ENCODE measurements at regions not wholly inside any gene's neighbourhood (a gene's known extent, or its start where the extent isn't known, plus 50 kb on each side); places are given as distances from the start of the nearest gene placed in this dataset.
A peak's percentile ranks its signal among the peaks of the same experiment; 100 is the strongest.
"Not testable (repeated sequence)": the region's sequence is repeated elsewhere in the genome, so short reads cannot be mapped to it uniquely, and the experiment has no call there.

DNA sequence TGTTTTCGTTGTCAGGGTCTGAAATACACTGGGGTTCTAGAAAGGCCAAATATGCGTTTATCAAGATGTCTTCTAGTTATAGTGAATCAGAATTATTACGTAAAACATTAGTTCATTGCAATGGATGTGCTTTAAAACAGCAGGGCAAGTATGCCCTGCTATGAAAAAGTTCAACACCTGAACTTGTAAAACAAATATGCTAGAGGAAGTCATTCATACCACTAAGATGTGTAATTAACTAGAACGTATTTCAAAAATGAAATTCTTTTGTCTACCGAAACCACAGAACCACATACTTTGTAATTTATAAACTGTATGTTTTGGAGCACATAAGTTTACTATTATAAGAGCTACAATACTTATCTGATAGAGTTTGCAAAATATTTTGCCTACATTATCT, 266.2 kb downstream of the KCTD12 start:
- DNase-seq (ENCODE audit: low read depth) = no peak

DNA sequence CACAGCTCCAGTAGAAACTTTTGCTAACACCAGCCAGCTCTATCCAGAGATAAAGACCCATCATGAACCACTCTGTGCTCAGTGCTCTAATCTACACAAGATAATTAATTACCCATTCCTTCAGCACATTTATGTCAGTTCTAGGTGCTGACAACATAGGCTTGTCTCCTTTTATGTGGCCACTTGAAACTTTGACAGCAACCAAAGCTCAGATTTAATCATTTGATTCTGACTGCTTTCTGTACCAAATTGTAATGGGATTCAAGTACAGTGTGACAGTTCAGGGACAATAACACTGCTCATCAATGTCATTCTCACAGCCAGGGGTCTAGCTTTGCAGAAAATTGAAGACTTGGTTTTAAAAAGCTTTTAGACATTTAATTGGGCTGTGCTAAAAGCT, 266.6 kb downstream of the KCTD12 start:
- no peak for DNase-seq (ENCODE audit: low read depth)

DNA sequence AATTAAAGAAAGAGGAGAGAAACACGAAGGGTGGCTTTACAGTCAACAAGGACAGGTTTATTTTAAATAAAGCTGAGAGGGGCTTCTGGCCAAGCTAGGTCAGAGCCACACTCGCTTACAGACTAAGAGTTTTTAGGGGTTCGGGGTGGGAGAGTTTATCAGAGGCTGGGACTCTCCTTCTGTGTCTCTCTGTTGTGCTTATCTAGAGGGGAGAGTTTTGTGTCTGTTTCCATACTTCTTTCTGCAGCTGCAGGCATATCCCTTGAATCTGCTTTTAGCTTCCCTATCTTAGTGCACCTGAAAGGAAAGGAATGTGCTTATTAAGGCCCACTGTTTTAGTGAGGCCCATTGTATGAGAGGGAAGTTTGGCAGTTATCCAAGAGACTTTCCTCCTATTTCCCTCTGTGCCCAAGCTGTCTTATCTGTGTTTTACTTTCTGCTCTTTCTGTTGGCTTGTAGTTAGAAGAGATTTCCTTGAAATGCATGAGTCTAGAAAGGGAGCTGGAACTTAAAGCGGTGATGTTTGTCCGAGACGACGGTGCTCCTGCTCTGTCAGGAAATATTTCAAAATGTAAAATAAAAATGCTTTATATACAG, 275.3 kb downstream of the KCTD12 start:
- DNase-seq (ENCODE audit: low read depth) = no peak

DNA sequence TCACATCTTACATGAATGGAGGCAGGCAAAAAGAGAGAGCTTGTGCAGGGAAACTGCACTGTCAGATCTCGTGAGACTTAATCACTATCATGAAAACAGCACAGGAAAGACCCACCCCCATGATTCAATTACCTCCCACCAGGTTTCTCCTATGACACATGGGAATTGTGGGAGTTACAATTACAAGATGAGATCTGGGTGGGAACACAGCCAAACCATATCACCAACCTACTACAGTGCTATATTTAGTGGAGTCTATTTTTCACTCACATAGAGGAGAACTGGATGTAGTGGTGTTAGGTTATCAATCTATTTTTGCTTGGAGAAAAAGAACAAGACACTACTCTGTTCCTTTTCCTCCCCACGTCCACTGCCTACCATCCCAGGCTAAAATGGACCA, 276.6 kb downstream of the KCTD12 start:
- no peak for DNase-seq (ENCODE audit: low read depth)

DNA sequence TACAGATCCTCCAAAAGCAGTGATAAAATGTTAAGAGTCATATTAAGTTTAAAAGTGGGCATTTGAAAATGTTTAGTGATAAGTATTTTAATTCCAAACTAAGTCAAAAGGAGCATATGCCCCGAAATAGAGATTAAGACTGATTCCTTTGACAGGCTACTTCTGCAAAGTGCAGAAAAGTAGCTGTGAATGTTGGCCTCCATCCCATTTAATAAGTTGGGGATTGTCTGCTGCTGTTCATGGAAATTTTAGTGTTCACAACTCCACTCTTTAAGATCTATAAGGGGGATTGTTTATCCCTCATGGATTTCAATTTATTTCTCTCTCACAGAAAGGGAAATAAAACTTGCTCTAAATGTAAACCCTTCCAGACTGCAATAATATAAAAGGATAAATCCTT, 278.3 kb downstream of the KCTD12 start:
- DNase-seq (ENCODE audit: low read depth) = no peak

DNA sequence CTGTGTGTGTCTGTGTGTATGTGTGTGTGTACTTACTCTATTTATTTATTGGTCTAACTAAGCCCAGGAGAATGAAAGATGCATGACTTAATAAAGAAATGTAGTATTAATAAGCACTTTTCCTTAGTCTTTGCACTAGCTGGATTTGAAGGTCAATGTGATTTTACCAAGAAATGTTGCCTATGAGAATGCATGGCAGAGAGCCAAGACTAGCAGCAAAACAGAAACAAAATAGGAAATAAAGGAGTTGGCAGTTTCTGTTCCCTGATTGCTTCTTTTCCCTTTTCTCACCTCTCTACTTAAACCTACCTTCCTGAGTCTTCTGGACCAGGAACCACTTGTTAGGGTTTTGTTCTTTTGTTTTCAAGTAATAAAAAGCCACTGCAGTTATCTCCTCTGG, 286.1 kb downstream of the KCTD12 start:
- DNase-seq (ENCODE audit: low read depth) = peak; percentile 7

DNA sequence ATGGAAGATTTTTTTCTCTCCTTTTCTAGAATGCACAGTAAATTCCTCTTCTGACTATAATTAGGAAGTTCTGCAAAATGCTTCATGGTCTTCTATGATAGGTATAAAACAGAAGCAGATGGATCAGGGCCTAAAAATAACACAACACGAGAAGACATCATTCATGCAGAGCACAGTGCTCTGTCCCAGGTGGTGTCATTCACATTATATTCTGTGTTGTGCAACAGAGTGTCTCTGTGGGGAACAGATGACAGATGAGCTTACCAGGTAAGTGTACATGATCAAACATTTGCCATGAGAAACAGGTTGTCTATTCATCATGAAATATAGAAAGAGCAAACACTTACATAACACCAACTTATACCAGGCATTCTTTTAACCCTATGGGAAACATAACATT, 288.3 kb downstream of the KCTD12 start:
- no peak for DNase-seq (ENCODE audit: low read depth)

DNA sequence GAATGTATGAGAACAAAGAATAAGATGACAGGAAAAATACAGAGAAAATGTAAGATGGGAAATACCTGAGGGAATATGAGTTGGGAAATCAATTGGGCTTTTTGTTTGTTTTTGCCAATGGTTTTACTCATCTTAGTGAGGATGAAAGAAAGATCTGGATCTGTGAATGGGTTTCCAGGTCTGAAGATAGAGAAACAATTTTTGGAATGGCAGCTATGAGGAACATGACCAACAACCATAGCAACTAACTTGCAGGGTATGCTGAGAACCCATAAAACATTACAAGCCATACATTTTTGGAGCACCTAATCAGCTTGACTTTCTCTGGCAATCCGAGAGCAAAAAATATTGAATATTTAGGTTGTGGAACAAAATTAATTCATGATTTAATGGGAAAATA, 290.0 kb downstream of the KCTD12 start:
- no peak for DNase-seq (ENCODE audit: low read depth)

DNA sequence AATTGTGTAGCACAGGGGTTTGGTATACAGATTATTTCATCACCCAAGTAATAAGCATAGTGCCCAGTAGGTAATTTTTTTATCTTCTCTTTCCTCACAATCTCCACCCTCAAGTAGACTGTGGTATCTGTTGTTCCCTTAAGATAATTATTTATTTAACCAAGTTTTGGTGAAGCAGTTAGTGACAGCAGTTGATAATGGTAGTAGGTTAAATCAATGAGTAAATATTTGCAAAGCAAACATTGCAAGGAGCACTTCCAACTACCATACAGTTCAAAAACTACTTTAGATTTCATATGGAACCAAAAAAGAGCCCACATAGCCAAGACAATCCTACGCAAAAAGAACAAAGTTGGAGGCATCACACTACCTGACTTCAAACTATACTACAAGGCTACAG, 291.8 kb downstream of the KCTD12 start:
- DNase-seq (ENCODE audit: low read depth) = no peak

DNA sequence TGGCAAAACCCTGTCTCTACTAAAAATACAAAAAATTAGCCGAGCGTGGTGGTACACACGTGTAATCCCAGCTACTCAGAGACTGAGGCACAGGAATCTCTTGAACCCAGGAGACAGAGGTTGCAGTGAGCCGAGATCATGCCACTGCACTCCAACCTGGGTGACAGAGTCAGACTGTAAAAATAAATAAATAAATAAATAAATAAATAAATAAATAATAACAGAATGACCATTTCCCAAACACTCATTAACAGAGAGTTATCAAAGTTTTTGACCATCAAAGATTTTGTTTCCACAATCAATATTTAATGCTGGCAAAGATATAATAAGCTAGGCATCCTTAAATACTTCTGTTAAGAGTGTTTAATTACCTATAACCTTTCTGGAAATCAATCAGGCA, 299.4 kb downstream of the KCTD12 start:
- DNase-seq (ENCODE audit: low read depth) = no peak

DNA sequence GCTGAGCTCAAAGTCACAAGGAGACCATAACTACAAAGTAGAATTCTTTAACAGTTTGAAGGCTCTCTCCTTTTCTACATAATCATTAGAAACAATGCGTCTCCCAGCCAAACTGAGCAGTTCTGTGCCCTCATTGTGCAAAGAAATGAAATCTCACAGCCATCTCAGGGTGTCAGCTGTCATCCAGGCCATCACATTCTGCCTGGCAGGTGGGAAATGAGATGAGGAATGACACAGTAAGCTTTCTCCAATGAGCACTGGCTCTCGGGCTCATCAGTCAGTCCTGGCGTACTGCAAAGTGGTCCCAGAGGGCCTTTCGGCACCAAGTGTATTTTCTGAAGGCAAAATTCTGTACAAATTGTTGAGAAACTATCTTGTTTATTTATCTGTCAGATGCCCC, 306.5 kb downstream of the KCTD12 start:
- no peak for DNase-seq (ENCODE audit: low read depth)

DNA sequence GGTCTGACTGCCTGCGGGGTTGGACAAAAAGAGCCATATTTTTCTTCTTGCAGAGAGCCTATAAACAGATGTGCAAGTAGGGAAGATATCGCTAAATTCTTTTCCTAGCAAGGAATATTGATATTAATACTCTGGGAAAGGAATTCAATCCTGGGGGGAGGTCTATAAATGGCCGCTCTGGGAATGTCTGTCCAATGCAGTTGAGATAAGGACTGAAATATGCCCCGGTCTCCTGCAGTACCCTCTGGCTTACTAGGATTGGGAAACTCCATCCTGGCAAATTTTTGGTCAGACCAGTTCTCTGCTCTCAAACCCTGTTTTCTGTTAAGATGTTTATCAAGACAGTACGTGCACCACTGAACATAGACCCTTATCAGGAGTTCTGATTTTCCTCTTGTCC, 310.6 kb downstream of the KCTD12 start:
- not testable (repeated sequence) for DNase-seq (ENCODE audit: low read depth)

DNA sequence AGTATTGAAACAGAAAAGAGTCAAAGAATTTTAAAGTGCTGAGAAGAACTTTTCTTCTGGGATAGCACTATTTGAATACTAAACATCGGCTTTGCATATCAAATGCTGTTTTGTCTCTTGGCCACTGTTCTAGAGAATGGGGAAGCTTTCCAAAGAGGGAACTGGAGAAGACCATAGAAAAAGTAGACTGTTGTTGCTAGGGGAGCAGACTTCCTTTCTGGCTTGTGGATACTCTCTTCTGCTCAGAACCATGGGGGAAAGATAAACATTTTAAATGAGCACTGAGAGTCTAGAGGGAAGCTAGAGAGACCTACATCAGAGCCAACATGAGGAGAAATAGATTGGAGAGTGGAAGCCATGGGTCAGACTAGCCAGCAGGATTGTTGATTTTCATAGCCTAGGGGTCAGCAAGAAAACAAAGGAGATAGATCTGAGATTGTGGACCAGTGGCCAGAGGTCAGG, 315.7 kb downstream of the KCTD12 start:
- no peak for DNase-seq (ENCODE audit: low read depth)

DNA sequence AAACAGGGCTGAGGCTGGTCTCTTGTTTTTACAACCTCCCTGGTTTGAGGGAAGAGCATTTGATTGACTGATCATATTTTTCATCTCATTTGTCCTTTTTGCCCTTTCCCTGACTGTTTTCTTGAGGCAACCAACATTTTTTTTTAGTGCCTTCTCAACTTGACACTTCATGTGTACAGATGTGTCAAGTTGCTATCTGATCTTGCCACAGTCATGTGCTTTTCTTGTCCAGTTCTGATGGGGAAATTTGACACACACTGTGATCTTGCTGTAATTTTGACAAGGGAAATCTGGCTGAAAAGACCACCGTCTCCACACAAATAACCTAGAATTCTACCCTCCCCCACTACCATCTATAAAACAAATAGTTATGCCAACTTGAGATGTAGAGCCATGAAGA, 329.6 kb downstream of the KCTD12 start:
- DNase-seq (ENCODE audit: low read depth) = no peak

DNA sequence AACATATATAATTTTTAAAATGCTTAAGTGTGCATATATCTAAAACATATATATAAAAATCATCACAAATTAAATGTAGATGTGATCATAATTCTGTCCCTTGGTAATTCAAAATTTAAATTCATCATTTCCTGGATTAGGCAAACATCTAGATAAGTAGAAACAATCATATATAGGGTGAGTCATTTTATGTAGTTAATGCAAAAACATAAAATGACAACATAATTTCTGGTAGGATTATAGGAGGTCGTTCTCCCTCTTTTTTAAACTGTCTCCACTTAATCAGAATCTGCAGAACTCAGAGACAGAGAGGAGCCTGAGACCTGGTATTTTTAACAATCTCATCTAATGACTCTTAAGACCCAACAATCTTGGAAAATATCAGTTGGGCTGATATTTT, 333.4 kb downstream of the KCTD12 start:
- no peak for DNase-seq (ENCODE audit: low read depth)

DNA sequence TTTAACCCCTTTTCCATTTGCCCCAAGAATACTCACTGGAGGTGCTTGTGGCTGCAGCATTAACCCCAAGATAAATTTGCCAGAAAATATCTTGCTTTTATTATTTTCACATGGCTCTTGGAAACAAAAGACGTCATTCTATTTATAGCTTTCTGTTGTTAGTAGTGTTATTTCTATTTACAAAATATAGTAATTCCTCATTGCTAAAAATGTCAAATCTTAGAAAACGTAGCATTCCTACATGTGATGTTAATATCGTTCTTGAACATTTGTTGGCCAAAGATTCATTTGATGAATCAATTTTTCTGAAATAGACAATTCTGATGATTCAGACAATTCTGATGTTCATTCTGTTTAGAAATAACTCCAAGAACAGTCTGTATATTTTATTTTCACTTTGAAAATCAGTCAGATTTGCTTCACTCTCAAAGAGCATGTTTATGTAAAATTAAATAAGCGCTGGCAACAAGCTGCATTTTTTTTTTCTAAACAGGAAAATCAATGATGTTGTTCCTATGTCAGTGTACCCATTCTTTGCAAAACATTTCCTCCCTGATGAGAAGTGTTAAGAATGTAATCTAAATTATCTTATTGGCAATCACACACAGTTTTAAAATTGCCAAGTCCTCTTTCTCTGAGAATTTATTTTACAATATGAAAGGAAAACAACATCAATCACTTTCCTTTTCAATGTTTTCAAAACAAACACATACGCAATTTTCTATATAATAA, 334.0 kb downstream of the KCTD12 start:
- peak; percentile 46 for DNase-seq (ENCODE audit: low read depth)

DNA sequence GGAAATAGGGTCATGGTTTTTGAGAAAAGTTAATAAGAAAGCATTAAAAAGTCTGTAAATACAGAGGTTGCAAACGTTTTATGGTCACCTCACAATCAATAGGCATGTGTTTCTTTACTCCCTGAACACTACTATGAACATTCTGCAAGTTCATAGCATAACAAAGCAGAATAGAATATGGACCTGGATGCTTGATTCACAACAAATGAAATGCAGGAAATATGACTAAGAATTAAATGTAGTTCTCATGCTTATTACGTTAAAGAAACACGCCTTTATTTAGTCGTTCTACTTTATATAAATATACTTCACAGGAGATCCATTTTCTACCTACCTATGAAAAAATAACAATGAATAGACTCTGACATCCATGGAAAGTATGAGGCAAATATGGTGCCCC, 344.0 kb downstream of the KCTD12 start:
- no peak for DNase-seq (ENCODE audit: low read depth)

DNA sequence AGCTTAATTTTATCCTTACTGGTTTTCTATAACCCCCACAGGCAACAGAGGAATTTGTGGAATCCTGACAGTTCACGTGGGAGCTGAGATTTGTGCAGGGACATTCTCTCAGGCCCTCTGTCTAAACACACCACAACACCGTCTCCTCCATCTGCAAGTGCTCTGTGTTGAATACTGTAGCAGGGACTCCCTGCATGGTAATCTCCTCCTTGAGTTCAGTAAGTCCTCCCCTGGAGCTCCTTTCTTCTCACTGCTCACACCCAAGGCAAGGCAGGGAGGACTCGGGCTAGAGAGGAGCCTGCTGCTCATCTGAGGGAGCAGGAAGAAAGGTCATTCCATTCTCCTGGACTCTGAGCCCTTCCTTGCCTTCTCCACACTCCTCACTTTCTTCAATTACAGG, 348.2 kb downstream of the KCTD12 start:
- DNase-seq (ENCODE audit: low read depth) = no peak

DNA sequence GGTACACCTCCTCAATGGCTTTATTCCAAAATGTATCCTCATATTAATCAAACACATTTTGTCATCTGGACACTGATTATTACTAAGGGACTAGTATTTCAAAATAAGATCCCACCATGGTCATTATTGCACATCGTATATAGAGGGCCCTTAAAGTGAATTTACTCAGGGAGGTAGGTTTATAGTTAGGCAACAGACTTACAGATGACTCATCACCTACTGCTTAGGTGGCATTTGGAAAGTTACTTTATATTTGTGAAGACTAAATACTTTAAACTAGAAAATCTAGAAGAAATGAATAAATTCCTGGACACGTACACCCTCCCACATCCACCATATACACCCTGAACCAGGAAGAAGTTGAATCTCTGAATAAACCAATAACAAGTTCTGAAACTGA, 353.0 kb downstream of the KCTD12 start:
- no peak for DNase-seq (ENCODE audit: low read depth)

DNA sequence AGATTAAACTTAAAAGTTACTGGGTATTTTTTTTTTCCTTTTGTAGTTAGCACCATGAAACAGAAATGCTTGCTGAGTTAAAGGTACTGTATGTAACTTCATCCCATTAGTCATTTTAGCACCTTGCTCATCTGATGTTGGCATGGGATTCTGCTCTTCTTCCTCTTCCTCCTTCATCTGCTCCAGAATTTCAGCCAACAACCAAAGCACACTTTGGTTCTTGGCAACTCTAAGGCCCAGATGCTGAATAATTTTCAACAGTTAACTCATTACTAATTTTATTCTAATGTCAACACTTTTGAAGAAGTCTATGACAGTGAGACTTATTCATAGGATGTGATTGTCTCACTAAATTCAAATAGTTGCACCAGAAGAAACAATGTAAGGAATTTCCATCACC, 359.2 kb downstream of the KCTD12 start:
- no peak for DNase-seq (ENCODE audit: low read depth)

DNA sequence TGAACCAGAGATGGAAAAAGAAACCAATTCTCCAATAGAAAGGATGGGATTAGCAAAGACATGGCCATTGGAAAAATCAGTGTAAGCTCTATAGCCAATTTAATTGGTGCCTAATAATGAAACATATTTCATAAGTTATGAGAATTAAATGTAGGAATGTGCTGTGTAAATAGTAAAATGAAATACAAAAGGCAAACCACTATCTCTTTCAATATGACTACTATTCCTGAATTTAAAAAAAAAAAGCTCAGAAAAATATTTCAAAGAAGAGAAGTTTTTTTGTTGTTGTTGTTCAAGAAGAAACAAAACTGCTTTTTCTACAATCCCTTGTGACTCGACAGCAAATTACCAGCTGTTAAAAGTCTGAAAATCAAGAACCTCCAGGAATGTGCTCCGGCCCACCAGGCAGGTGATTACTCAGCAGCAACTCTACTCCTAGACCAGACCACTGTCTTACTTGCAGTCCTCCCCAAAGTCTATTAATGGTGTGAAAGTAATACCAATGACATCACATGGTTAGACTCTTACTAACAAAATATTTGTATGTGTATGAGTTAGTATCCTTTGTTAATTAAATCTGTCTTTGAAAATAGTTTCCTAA, 362.4 kb downstream of the KCTD12 start:
- no peak for DNase-seq (ENCODE audit: low read depth)

DNA sequence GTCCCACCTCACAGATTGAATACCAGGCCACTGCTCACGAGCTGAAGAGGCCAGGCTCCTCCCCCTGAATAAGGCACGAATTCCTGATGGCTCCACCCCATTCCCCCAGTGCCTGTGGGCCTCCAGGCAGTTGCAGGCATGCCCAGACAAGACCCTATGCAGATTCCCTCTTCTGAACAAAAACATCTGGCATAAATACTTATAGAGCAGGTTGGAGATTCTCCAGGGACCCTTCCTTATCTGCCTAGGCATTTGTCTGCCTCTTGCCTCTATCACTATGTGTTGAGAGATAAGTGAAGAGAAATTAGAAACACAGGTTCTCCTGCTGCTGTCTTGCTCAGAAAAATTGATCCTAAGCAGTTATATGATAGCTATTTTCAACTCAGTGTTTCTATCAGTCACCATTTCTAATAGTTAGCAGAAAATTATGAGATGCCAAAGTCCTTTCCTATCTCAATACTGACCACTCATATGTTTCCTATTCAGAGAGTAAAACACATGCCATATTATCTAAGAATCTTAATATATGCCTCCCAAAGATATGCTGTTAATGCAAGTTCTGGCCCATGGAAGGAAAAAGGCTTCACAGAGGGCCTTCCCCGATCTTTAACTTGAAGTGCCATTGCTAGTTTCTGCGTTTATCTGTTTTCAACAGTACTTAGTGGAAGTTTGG, 364.0 kb downstream of the KCTD12 start:
- no peak for DNase-seq (ENCODE audit: low read depth)

DNA sequence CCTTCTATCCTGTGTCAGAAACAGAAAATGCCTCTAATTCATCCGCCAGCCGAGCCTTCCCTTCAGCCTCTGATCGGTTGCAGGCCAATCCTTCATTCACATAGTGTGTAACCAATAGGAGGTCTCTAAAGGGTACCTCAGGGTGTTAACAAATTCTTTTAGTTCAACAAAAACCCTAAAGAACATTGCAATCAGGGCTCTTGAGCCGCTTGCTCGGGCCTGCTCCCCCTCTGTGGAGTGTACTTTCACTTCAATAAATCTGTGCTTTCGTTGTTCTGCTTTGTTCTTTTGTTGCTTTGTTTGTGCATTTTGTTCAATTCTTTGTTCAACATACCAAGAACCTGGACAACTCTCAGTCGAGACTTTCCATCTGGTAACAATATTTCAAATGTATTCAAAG, 366.5 kb downstream of the KCTD12 start:
- no peak for DNase-seq (ENCODE audit: low read depth)
